SHP77 (cell line): ENCODE measurements at regions not wholly inside any gene's neighbourhood (a gene's known extent, or its start where the extent isn't known, plus 50 kb on each side); places are given as distances from the start of the nearest gene placed in this dataset.
A peak's percentile ranks its signal among the peaks of the same experiment; 100 is the strongest.
"Not testable (repeated sequence)": the region's sequence is repeated elsewhere in the genome, so short reads cannot be mapped to it uniquely, and the experiment has no call there.

ENCODE experiments used
- DNase-seq, 2 experiments: peaks; one replicate each; lab custom pipeline; 2025; lab: John Stamatoyannopoulos, UW

- no peak for DNase-seq
Observed at GRCh38 chr5:12133520-12133919, 229.3 kb upstream of the CTNND2 start.

DNA sequence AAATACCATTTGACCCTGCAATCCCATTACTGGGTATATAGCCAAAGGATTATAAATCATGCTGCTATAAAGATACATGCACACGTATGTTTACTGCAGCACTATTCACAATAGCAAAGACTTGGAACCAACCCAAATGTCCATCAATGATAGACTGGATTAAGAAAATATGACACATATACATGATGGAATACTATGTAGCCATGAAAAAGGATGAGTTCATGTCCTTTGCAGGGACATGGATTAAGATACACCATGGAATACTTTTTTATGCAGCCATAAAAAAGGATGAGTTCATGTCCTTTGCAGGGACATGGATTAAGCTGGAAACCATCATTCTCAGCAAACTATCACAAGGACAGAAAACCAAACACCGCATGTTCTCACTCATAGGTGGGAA lies 226.8 kb upstream of the CTNND2 start:
- not testable (repeated sequence) for DNase-seq

DNA sequence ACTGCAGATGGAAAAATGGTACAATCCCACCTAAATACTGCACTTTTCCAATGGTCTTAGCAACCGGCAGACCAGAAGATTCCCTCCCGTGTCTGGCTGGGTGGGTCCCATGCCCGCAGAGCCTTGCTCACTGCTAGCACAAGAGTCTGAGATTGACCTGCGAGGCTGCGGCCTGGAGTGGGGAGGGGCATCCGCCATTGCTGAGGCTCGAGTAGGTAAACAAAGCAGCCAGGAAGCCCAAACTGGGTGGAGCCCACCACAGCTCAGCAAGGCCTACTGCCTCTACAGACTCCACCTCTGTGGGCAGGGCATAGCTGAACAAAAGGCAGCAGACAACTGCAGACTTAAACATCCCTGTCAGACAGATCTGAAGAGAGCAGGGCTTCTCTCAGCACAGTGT lies 221.6 kb upstream of the CTNND2 start:
- peak; percentile 10 to 31 for DNase-seq

DNA sequence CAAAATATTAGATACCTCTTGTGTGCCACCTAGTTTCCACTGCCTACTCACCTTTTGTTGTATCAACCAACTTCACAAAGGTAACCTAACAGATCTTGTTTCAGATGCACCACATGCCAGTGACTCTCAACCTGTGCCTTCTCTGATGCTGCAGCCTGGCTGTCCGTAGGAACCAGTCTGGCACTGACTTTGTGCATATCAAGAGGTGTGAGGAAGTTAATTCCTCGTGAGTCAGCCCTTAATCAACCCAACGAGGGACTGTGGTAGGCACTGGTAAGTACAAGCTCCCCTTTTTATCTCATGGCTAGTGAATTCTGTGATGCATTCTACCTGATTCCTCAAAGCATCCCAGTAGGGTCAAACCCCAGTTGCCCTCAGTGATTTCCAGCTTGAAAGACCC lies 215.4 kb upstream of the CTNND2 start:
- no peak for DNase-seq

DNA sequence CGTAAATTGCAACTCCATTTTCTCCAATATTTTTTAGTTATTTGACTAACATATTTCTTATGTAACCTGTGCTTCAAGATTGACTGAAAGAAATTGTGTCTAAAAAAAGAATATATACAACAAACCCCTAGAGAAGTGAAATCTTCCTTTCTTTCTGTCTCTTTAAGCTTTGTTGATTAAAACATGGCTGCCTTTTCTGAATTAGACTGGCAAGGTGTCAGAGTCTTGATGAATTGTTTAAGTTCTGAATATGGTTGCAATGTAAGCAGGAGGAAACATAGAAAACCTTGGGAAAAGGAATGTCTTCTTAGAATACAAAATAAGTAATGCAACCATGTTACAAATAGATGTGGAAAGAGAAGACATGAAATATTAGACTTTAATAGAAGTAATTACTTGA lies 209.8 kb upstream of the CTNND2 start:
- DNase-seq = no peak

DNA sequence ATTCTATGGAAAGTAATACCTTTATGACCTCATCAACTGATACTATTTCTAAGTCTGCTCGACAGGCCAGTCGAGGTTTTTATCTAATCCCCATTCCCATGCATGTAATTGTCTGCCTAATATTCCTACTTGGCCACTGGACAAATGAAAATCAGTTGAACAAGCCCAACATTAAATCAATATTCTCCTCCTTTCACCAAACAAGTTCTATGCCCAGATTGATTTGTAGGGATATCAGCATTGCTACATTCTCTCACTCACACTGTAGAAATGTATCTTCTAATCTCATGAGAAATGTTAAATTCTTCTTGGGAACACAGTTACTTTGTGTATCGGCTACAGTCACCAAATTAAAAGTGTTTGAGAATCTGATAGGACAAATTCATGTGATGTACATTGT lies 208.8 kb upstream of the CTNND2 start:
- DNase-seq = no peak

DNA sequence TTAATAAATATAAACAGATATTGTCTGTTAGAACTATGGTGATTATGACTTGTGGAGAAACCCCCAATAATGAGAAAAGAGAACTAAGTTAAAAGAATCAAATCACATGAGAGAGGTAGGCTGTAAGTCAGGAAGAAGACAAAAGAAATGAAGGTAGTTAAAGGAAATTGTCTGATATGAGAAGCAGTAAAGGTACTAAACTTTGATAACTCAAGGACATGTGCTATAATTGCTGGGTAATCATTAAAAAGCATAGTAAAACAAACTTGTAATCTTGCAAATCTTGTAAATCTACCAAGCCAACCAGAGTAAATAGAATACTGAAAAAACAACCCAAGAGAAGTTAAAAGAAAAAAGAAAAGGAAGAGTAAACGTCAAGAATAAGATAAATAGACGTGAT lies 207.0 kb upstream of the CTNND2 start:
- no peak for DNase-seq

GRCh38 chr5:12110629-12111028 lies 206.4 kb upstream of the CTNND2 start:
- no peak for DNase-seq

DNA sequence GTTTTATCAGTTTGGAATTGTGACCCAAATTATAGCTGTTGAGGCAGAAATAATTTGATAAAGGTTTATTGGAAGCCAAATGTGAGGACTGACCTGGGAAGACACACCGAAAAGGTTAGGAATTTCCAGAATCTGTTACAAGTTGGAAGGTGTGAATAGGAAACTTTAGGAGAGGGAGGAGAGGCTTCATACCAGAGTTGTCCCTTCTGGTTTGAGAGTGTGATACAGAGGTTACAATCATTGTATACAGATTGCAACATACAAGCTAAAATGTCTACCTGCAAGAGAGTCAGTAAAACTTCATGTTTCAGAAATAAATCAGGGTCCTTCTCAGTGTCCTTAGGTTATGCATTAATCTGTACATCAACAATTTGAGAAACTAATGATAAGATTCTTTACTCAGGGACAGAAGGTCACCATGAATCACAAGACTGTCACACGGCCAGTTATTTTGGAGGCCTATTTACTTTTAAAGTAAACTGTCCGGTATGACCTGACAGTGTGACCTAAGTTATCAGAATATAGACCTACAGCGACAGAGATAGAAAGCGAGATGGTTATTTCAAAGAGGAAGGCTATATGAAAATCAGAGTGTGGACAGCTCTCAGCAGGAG lies 204.9 kb upstream of the CTNND2 start:
- DNase-seq = no peak

DNA sequence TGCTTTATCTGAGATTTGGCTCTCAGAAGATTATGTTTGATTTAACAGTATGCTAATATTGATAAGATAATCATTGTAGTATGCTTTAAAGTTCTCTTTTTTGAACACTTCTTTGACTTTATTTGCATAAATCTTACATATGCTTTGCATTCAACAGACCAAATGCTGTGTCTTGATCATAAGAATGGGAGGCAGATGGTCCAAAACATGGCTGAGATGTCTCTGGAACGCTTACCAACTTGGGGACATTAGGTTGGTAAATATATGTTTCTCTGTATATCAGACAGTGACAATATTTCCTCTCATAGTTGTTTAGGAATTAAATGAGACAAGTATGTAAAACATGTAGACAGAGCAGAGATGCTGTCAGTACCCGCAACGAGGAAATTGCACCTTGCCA lies 197.9 kb upstream of the CTNND2 start:
- DNase-seq = no peak

- DNase-seq = no peak
Observed at GRCh38 chr5:12100542-12100941, 196.3 kb upstream of the CTNND2 start.

- no peak for DNase-seq
Observed at GRCh38 chr5:12099296-12099695, 195.1 kb upstream of the CTNND2 start.

- no peak for DNase-seq
Observed at GRCh38 chr5:12095808-12096281, 191.6 kb upstream of the CTNND2 start.

GRCh38 chr5:12093586-12093985 lies 189.3 kb upstream of the CTNND2 start:
- DNase-seq = no peak

- no peak for DNase-seq
Observed at GRCh38 chr5:12080761-12081160, 176.5 kb upstream of the CTNND2 start.

DNA sequence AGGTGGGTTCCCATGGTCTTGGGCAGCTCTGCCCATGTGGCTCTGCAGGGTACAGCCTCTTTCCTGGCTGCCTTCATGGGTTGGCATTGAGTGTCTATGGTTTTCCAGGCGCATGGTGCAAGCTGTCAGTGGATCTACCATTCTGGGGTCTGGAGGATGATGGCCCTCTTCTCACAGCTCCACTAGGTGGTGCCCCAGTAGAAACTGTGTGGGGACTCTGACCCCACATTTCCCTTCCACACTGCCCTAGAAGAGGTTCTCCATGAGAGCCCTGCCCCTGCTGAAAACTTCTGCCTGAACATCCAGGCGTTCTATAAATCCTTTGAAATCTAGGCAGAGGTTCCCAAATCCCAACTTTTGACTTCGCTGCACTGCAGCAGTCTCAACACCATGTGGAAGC lies 174.0 kb upstream of the CTNND2 start:
- DNase-seq = not testable (repeated sequence)

- DNase-seq = no peak
Observed at GRCh38 chr5:12073426-12073825, 169.2 kb upstream of the CTNND2 start.

DNA sequence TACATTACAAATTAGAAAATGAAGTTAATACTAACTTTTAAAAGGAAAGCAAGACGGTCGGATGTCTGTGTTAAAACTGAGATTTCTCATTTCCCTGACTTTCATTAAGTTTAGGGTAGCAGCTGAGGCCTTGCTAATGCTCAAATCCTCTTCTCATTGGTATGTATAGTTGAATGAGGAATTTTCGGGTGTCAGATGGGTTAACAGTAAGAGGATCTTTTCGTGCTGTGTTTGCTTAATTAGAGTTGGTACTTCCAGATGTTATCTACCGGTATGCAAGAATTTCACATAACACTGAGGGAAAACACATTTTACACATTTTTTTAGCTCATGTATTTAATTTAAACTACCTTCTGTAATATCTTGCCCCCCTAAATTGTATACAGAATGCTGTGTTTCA lies 168.2 kb upstream of the CTNND2 start:
- DNase-seq = no peak

DNA sequence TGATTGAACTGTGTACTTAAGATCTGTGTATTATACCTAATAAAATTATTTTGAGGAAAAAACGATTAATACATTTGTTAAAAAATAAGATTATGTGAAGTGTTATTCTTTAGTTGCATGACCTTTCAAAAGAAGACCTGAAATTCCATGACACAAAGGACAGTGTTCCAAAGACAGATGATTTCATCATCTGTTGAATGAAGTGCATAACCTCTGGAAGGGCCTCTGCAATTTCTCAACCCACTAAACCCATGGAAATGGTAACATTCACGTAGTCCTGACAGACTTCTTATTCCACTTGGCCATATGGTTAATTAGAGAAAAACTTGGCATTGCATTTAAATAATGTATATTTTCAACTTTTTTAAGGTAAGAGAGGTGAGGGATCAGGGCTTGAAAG lies 167.2 kb upstream of the CTNND2 start:
- DNase-seq = no peak

DNA sequence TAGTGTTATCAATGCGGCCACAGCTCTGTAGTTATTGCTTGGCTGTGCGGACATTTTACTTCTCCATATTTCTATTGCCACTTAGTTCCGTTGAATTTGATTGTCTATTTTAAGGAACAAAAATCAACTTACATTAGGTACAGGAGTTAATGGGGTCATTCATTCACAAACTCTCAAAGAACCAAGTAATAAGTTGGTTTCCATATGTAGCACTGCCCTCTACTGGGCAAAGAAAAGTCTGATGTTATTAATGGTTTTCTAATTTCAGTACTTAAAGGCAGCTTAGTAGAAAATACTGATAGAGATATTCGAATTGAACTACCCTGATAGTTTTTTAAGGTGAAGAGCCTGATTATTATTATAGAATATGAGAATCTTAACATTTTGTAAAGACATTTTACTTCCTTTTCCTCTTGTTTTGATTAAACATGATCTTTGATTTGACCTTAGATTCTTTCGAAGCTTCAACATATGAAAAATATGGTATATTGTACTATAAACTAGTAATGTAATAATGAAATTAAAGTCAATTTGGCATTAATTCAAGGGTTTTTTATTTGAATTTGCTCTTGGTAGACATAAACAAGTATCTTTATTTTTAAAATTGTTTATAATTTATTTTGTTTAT lies 119.5 kb upstream of the CTNND2 start:
- DNase-seq = peak; percentile 61 to 66

GRCh38 chr5:12022444-12022843 lies 118.2 kb upstream of the CTNND2 start:
- no peak for DNase-seq

DNA sequence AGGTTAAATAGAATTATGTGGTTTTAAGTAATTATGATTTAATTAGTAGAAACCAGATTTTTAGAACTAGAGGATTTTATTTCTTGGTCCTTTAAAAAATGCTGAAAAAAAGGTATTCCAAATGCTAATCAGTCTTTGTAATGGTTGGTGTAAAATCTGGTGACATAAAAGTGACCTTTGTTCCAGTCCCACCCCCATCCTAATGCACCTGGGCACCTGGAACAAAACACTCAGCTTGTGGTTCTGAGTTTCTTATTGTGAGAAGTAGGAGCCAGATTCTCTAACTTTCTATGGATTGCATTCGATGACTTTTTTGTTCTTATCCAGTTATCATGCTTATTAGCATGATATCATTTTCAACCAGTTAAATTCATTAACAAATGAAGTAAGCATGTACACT lies 115.1 kb upstream of the CTNND2 start:
- no peak for DNase-seq

- no peak for DNase-seq
Observed at GRCh38 chr5:12017007-12017406, 112.8 kb upstream of the CTNND2 start.

- DNase-seq = peak in 1 of 2 experiments; percentile 26
Observed at GRCh38 chr5:12016159-12016746, 112.0 kb upstream of the CTNND2 start.
